Lower lobe of right lung (tissue), 2 donors: ENCODE measurements at regions not wholly inside any gene's neighbourhood (a gene's known extent, or its start where the extent isn't known, plus 50 kb on each side); places are given as distances from the start of the nearest gene placed in this dataset.

Source experiments
- ATAC-seq, 2 donors: fragments of 200-7000 bp; cut with Tn5 transposase; one replicate each; pipeline ENCODE4 v1.9.1; 2020 to 2022; ENCODE audit warnings: mild to moderate bottlenecking in 2 of 2, moderate library complexity in 2 of 2
- DNase-seq: peaks from one replicate; pipeline ENCODE4 v3.0.0-alpha.2; 2020
- H3K27ac ChIP-seq: fragments of 200-600 bp; one replicate; pipeline ENCODE4 v1.8.0; 2022
- H3K27me3 ChIP-seq: fragments of 200-600 bp; one replicate; pipeline ENCODE4 v1.8.0; 2022; ENCODE audit warnings: low read depth
- H3K36me3 ChIP-seq: fragments of 200-600 bp; one replicate; pipeline ENCODE4 v1.8.0; 2022; ENCODE audit warnings: mild to moderate bottlenecking
- H3K4me1 ChIP-seq: fragments of 200-600 bp; one replicate; pipeline ENCODE4 v1.8.0; 2022
- H3K4me3 ChIP-seq: fragments of 200-600 bp; one replicate; pipeline ENCODE4 v1.8.0; 2022; ENCODE audit warnings: mild to moderate bottlenecking
- H3K9me3 ChIP-seq: fragments of 200-600 bp; one replicate; pipeline ENCODE4 v1.8.0; 2022
- CTCF ChIP-seq: fragments of 200-600 bp; IDR thresholded peaks from one replicate; pipeline ENCODE4 v1.8.0; 2022; ENCODE audit warnings: antibody characterized with exemption, mild to moderate bottlenecking
- intact Hi-C: fragments of 100-400 bp; cut with DNase I; formaldehyde crosslinking; loops from one replicate; pipeline ENCODE4 v1.11.0; 2022
- donor health status: DM: no; HTN: yes; CAD: no; lungs with severe emphysema.

DNA sequence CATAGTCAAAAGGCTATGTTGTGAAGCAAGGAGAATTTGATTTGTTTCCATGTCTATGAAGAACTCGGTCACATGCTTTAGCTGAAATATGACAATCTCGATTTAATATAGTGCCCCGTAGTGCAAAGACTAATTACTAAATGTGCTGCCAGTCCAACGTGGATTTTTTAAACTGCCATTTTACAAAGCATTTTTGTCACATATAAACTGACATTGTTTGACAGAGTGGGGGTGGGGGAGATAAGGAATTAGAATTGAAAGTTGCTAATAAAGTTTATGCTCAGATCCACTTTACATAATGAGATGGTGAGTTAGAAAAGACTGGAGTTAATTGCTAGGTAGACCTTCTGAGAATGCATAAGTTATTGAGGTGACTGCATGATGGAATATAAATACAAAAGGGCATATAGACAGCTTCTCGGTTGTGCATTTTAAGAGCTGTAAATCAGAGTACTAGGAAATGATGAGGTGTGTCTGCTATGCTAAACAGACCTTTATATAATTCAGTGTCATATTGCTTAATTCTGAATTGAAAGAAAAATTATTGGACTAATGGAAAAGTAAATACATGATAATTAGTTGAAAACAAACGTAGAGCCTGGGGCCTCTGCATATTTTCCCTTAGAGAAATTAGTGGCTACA is 158.9 kb upstream of the MTNR1B start:
- no peak for TF ChIP-seq CTCF
- Histone ChIP-seq H3K27me3 (no peaks in the 10 kb centered on the region), H3K4me3 (no peak overlapping the region), H3K9me3 (no peaks in the 10 kb centered on the region), H3K27ac (no peak overlapping the region), H3K4me1 (no peaks in the 10 kb centered on the region), H3K36me3 (no peaks in the 10 kb centered on the region)
- no peak for DNase-seq
- ATAC-seq = no peak
- intact Hi-C loops = no loop called here

GRCh38 chr11:92811341-92811740 is 158.1 kb upstream of the MTNR1B start:
- Histone ChIP-seq H3K36me3 (no peaks in the 10 kb centered on the region), H3K9me3 (no peaks in the 10 kb centered on the region), H3K27ac (no peak overlapping the region), H3K4me3 (no peak overlapping the region), H3K4me1 (no peaks in the 10 kb centered on the region), H3K27me3 (no peaks in the 10 kb centered on the region)
- no peak for DNase-seq
- no peak for TF ChIP-seq CTCF
- intact Hi-C loops = no loop called here
- no peak for ATAC-seq

GRCh38 chr11:92812841-92813240 is 156.6 kb upstream of the MTNR1B start:
- Histone ChIP-seq H3K27me3 (no peaks in the 10 kb centered on the region), H3K36me3 (no peaks in the 10 kb centered on the region), H3K27ac (no peak overlapping the region), H3K9me3 (no peaks in the 10 kb centered on the region), H3K4me1 (no peaks in the 10 kb centered on the region), H3K4me3 (no peak overlapping the region)
- no peak for TF ChIP-seq CTCF
- no peak for DNase-seq
- no peak for ATAC-seq
- intact Hi-C loops = no loop called here

- Histone ChIP-seq H3K36me3 (no peaks in the 10 kb centered on the region), H3K4me3 (no peak overlapping the region), H3K9me3 (no peaks in the 10 kb centered on the region), H3K4me1 (no peaks in the 10 kb centered on the region), H3K27ac (no peak overlapping the region), H3K27me3 (no peaks in the 10 kb centered on the region)
- TF ChIP-seq CTCF = no peak
- DNase-seq (no peak), ATAC-seq (no peak)
- intact Hi-C loops = no loop called here
Measured at GRCh38 chr11:92819830-92820229, 149.6 kb upstream of the MTNR1B start.

GRCh38 chr11:92820860-92821259 is 148.6 kb upstream of the MTNR1B start:
- no peak for DNase-seq
- H3K9me3 ChIP-seq = no peaks in the 10 kb centered on the region
- H3K27ac ChIP-seq = no peak overlapping the region
- intact Hi-C loops = no loop called here
- no peak overlapping the region for H3K4me3 ChIP-seq
- no peaks in the 10 kb centered on the region for H3K4me1 ChIP-seq
- no peaks in the 10 kb centered on the region for H3K36me3 ChIP-seq
- ATAC-seq = no peak
- no peaks in the 10 kb centered on the region for H3K27me3 ChIP-seq
- no peak for TF ChIP-seq CTCF
